ENCODE measurements at regions not wholly inside any gene's neighbourhood (a gene's known extent, or its start where the extent isn't known, plus 50 kb on each side); places are given as distances from the start of the nearest gene placed in this dataset.

DNA sequence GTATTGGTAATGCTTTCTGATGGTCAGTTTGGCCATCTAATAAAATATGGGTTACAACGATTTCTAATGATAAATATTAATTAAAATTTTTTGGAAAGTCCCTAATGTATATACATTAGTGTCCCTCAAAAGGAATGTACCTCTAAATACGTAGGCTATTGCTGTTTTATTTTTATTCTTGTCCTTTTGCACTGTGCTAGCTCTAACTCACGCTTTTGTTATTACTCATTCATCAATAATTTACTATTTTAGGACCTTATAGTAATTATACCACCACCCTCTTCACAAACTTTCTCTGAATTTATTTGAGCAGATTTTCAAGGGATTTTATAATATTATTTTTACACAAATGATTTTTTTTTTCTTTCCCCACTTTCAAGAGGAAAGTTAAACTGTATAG is 795.9 kb upstream of the PCDH9 start:
- no peaks in the 10 kb centered on the region for H3K9me3 ChIP-seq
- ChIA-PET CTCF (no interaction called here), POLR2A (no interaction called here)
- TF ChIP-seq TP53 (CRISPR knock-in tag; IDR thresholded peaks at IDR 0.05) (no peak), HEYL (CRISPR knock-in tag; IDR thresholded peaks at IDR 0.05) (no peak), FOSL2 (IDR thresholded peaks at IDR 0.05) (no peak), FOSL2 (CRISPR knock-in tag; IDR thresholded peaks at IDR 0.05) (no peak), RAD21 (conservative IDR thresholded peaks at IDR 0.05 in 1 of 2, IDR thresholded peaks at IDR 0.05 in 1 of 2) (no peak), KDM1A (IDR thresholded peaks at IDR 0.05; ENCODE audit: low read depth) (no peak), GATA3 (IDR thresholded peaks at IDR 0.05; ENCODE audit: borderline replicate concordance) (no peak), ZNF302 (CRISPR knock-in tag; IDR thresholded peaks at IDR 0.05) (no peak), KDM5A (IDR thresholded peaks at IDR 0.05) (no peak)
- ATAC-seq (no peak), DNase-seq (ENCODE audit: low read depth in 1 of 2, low spot score in 1 of 2) (no peak), FAIRE-seq (no peak)
- H3K4me2 ChIP-seq: no peak overlapping the region
- H3K4me1 ChIP-seq: no peaks in the 10 kb centered on the region
- WGBS (ENCODE audit: missing lambda C conversion rate): 32% methylated on average over 3 of the region's 3 CpGs
- H3K27ac ChIP-seq: no peak overlapping the region
- H3K4me3 ChIP-seq: no peak overlapping the region

DNA sequence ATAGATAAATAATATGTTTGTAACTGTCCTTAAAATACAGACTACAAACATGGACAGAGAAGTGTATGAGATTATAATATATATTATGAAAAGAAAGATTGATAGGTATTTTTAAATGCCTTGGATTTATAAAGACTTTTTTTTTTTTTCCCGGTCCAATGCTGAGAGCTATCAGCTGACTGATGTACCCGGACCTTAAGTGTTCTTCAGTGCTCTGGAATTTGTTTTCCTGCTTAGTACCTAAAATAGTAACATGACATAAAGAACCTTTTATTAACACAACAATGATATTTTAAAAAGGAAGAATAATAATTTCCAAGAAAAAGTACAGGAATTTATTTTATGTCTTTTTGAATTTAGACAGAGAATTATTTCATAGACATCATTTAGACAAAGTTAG is 795.5 kb upstream of the PCDH9 start:
- FAIRE-seq (no peak), DNase-seq (ENCODE audit: low read depth in 1 of 2, low spot score in 1 of 2) (no peak), ATAC-seq (no peak)
- ChIA-PET CTCF (no interaction called here), POLR2A (no interaction called here)
- H3K4me1 ChIP-seq: no peaks in the 10 kb centered on the region
- no peak overlapping the region for H3K4me2 ChIP-seq
- no peaks in the 10 kb centered on the region for H3K9me3 ChIP-seq
- no peak overlapping the region for H3K27ac ChIP-seq
- 68% methylated on average over 2 of the region's 2 CpGs for WGBS (ENCODE audit: missing lambda C conversion rate)
- H3K4me3 ChIP-seq: no peak overlapping the region
- TF ChIP-seq FOXS1 (CRISPR knock-in tag; IDR thresholded peaks at IDR 0.05) (no peak), GATA3 (IDR thresholded peaks at IDR 0.05; ENCODE audit: borderline replicate concordance) (no peak), POLR2A (IDR thresholded peaks at IDR 0.05; ENCODE audit: low read length) (no peak), SREBF2 (IDR thresholded peaks at IDR 0.05) (no peak), EHF (CRISPR knock-in tag; IDR thresholded peaks at IDR 0.05) (no peak), HEYL (CRISPR knock-in tag; IDR thresholded peaks at IDR 0.05) (no peak), HOXA7 (CRISPR knock-in tag; IDR thresholded peaks at IDR 0.05) (no peak), ZC3H11A (IDR thresholded peaks at IDR 0.05) (no peak), RNF2 (IDR thresholded peaks at IDR 0.05; ENCODE audit: borderline replicate concordance, low read depth) (no peak), JUNB (IDR thresholded peaks at IDR 0.05) (no peak), ZFP36 (IDR thresholded peaks at IDR 0.05; ENCODE audit: borderline replicate concordance, partially characterized antibody) (no peak), TFCP2L1 (CRISPR knock-in tag; IDR thresholded peaks at IDR 0.05) (no peak), EP300 (IDR thresholded peaks at IDR 0.05) (no peak), NR3C1 (IDR thresholded peaks at IDR 0.05) (no peak), EHMT2 (IDR thresholded peaks at IDR 0.05; ENCODE audit: low read depth) (no peak)
- TF ChIP-seq, protein P1, sequence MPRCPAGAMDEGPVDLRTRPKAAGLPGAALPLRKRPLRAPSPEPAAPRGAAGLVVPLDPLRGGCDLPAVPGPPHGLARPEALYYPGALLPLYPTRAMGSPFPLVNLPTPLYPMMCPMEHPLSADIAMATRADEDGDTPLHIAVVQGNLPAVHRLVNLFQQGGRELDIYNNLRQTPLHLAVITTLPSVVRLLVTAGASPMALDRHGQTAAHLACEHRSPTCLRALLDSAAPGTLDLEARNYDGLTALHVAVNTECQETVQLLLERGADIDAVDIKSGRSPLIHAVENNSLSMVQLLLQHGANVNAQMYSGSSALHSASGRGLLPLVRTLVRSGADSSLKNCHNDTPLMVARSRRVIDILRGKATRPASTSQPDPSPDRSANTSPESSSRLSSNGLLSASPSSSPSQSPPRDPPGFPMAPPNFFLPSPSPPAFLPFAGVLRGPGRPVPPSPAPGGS (IDR thresholded peaks at IDR 0.05): no peak
- TF ChIP-seq, protein P2, sequence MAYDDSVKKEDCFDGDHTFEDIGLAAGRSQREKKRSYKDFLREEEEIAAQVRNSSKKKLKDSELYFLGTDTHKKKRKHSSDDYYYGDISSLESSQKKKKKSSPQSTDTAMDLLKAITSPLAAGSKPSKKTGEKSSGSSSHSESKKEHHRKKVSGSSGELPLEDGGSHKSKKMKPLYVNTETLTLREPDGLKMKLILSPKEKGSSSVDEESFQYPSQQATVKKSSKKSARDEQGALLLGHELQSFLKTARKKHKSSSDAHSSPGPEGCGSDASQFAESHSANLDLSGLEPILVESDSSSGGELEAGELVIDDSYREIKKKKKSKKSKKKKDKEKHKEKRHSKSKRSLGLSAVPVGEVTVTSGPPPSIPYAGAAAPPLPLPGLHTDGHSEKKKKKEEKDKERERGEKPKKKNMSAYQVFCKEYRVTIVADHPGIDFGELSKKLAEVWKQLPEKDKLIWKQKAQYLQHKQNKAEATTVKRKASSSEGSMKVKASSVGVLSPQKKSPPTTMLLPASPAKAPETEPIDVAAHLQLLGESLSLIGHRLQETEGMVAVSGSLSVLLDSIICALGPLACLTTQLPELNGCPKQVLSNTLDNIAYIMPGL (CRISPR knock-in tag; IDR thresholded peaks at IDR 0.05; ENCODE audit: borderline replicate concordance): no peak

DNA sequence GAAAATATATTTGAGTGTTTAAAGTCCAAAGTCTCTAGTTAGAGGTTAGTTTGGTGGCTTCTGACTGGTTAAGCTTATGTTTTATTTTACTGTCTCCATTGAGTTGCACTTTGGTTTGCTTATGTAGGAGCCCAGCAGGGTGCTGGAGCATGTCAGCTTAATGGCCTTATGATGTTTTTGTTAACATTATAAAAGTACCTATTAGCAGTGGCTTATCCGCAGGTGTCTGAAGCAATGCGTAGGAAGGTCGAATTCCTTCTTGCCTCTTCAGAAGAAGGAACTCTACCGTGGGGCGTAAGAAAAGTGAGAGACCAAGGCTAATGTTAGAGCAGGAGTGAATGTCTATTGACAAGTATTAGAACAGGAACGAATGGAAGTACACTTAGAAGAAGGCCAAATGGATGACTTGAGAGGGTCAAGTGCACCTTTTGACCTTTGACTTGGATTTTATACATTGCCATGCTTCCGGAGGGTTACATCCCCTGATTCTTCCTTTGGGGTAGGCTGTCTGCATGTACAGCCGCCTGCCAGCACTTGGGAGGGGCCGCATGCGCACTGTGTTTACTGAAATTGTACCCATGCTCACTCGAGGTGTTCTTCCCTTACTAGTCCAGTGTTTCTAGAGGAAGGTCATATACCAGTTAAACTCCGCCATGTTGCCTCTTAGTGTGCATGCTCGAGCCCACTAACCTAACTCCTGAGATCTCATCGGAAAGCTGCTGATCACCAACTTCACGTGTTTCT is 793.9 kb upstream of the PCDH9 start:
- 74% methylated on average over 15 of the region's 15 CpGs for WGBS (ENCODE audit: missing lambda C conversion rate)
- Histone ChIP-seq H3K4me2 (no peak overlapping the region), H3K4me1 (no peaks in the 10 kb centered on the region), H3K9me3 (no peaks in the 10 kb centered on the region), H3K4me3 (no peak overlapping the region), H3K27ac (no peak overlapping the region)
- ATAC-seq: no peak
- ChIA-PET CTCF (no interaction called here), POLR2A (no interaction called here)
- FAIRE-seq: no peak
- no peak for DNase-seq (ENCODE audit: low read depth in 1 of 2, low spot score in 1 of 2)
- no peak for TF ChIP-seq RCOR1 (IDR thresholded peaks at IDR 0.05; ENCODE audit: low read depth, low read length)
- no peak for TF ChIP-seq CEBPB (IDR thresholded peaks at IDR 0.05)
- TF ChIP-seq, protein P3, sequence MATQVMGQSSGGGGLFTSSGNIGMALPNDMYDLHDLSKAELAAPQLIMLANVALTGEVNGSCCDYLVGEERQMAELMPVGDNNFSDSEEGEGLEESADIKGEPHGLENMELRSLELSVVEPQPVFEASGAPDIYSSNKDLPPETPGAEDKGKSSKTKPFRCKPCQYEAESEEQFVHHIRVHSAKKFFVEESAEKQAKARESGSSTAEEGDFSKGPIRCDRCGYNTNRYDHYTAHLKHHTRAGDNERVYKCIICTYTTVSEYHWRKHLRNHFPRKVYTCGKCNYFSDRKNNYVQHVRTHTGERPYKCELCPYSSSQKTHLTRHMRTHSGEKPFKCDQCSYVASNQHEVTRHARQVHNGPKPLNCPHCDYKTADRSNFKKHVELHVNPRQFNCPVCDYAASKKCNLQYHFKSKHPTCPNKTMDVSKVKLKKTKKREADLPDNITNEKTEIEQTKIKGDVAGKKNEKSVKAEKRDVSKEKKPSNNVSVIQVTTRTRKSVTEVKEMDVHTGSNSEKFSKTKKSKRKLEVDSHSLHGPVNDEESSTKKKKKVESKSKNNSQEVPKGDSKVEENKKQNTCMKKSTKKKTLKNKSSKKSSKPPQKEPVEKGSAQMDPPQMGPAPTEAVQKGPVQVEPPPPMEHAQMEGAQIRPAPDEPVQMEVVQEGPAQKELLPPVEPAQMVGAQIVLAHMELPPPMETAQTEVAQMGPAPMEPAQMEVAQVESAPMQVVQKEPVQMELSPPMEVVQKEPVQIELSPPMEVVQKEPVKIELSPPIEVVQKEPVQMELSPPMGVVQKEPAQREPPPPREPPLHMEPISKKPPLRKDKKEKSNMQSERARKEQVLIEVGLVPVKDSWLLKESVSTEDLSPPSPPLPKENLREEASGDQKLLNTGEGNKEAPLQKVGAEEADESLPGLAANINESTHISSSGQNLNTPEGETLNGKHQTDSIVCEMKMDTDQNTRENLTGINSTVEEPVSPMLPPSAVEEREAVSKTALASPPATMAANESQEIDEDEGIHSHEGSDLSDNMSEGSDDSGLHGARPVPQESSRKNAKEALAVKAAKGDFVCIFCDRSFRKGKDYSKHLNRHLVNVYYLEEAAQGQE (IDR thresholded peaks at IDR 0.05): no peak
- TF ChIP-seq NR3C1 (IDR thresholded peaks at IDR 0.05): no peak
- no peak for TF ChIP-seq NFE2L2 (conservative IDR thresholded peaks at IDR 0.05; ENCODE audit: low read length)
- no peak for TF ChIP-seq RNF2 (IDR thresholded peaks at IDR 0.05; ENCODE audit: borderline replicate concordance, low read depth)
- no peak for TF ChIP-seq CBX2 (IDR thresholded peaks at IDR 0.05; ENCODE audit: borderline replicate concordance, low read depth)
- TF ChIP-seq ZFP36 (IDR thresholded peaks at IDR 0.05; ENCODE audit: borderline replicate concordance, partially characterized antibody): no peak
- no peak for TF ChIP-seq MYC (IDR thresholded peaks at IDR 0.05; ENCODE audit: borderline replicate concordance, low read length)
- TF ChIP-seq CHD2 (IDR thresholded peaks at IDR 0.05; ENCODE audit: low read length, partially characterized antibody): no peak
- TF ChIP-seq RAD21 (conservative IDR thresholded peaks at IDR 0.05 in 1 of 2, IDR thresholded peaks at IDR 0.05 in 1 of 2): no peak
